ENCODE measurements at regions not wholly inside any gene's neighbourhood (a gene's known extent, or its start where the extent isn't known, plus 50 kb on each side); places are given as distances from the start of the nearest gene placed in this dataset.

- DNase-seq = no peak
- no peak overlapping the region for H3K4me3 Mint-ChIP-seq
- H3K9me3 Mint-ChIP-seq = no peaks in the 10 kb centered on the region
- ChIA-PET POLR2A (no interaction called here), CTCF (no interaction called here)
- no peaks in the 10 kb centered on the region for H3K4me1 Mint-ChIP-seq
- H3K36me3 Mint-ChIP-seq (ENCODE audit: low read depth) = no peaks in the 10 kb centered on the region
- H3K27me3 Mint-ChIP-seq = no peaks in the 10 kb centered on the region
- H3K27ac Mint-ChIP-seq = no peak overlapping the region
These were observed 436.1 kb upstream of the MMADHC start for GRCh38 chr2:150023663-150024062.

GRCh38 chr2:150023044-150023443 lies 435.5 kb upstream of the MMADHC start:
- DNase-seq = peak; percentile 39
- Mint-ChIP-seq H3K27ac (no peak overlapping the region), H3K4me3 (no peak overlapping the region), H3K27me3 (no peaks in the 10 kb centered on the region), H3K4me1 (no peaks in the 10 kb centered on the region), H3K9me3 (no peaks in the 10 kb centered on the region), H3K36me3 (ENCODE audit: low read depth) (no peaks in the 10 kb centered on the region)
- ChIA-PET POLR2A (no interaction called here), CTCF (no interaction called here)

GRCh38 chr2:150020937-150021673 lies 433.5 kb upstream of the MMADHC start:
- no peak overlapping the region for H3K27ac Mint-ChIP-seq
- no peaks in the 10 kb centered on the region for H3K36me3 Mint-ChIP-seq (ENCODE audit: low read depth)
- no peaks in the 10 kb centered on the region for H3K4me1 Mint-ChIP-seq
- POLR2A ChIA-PET = no interaction called here
- CTCF ChIA-PET = interaction anchor here (0.7 to 0.8 kb wide), 2 partner anchors 1211 to 1970 kb away, joined by 3 read pairs; no protein-coding TSS in a partner anchor
- no peak overlapping the region for H3K4me3 Mint-ChIP-seq
- H3K27me3 Mint-ChIP-seq = no peaks in the 10 kb centered on the region
- DNase-seq = no peak
- H3K9me3 Mint-ChIP-seq = no peaks in the 10 kb centered on the region

- no peaks in the 10 kb centered on the region for H3K36me3 Mint-ChIP-seq (ENCODE audit: low read depth)
- no peaks in the 10 kb centered on the region for H3K4me1 Mint-ChIP-seq
- H3K9me3 Mint-ChIP-seq = no peaks in the 10 kb centered on the region
- no peak overlapping the region for H3K4me3 Mint-ChIP-seq
- POLR2A ChIA-PET = no interaction called here
- no peak for DNase-seq
- H3K27me3 Mint-ChIP-seq = no peaks in the 10 kb centered on the region
- CTCF ChIA-PET = interaction anchor here (0.7 kb wide), 1 partner anchor 1969 kb away, joined by 3 read pairs; no protein-coding TSS in a partner anchor
- no peak overlapping the region for H3K27ac Mint-ChIP-seq
These were observed 432.6 kb upstream of the MMADHC start for GRCh38 chr2:150020221-150020620.

GRCh38 chr2:150019063-150019462 lies 431.5 kb upstream of the MMADHC start:
- H3K4me3 Mint-ChIP-seq = no peak overlapping the region
- no peaks in the 10 kb centered on the region for H3K27me3 Mint-ChIP-seq
- no peak overlapping the region for H3K27ac Mint-ChIP-seq
- CTCF ChIA-PET = no interaction called here
- no peaks in the 10 kb centered on the region for H3K4me1 Mint-ChIP-seq
- no peaks in the 10 kb centered on the region for H3K9me3 Mint-ChIP-seq
- DNase-seq = no peak
- no peaks in the 10 kb centered on the region for H3K36me3 Mint-ChIP-seq (ENCODE audit: low read depth)
- POLR2A ChIA-PET = no interaction called here

- no peak overlapping the region for H3K4me3 Mint-ChIP-seq
- H3K27ac Mint-ChIP-seq = no peak overlapping the region
- DNase-seq = no peak
- H3K36me3 Mint-ChIP-seq (ENCODE audit: low read depth) = no peaks in the 10 kb centered on the region
- POLR2A ChIA-PET = no interaction called here
- H3K4me1 Mint-ChIP-seq = no peaks in the 10 kb centered on the region
- no peaks in the 10 kb centered on the region for H3K9me3 Mint-ChIP-seq
- H3K27me3 Mint-ChIP-seq = no peaks in the 10 kb centered on the region
- CTCF ChIA-PET = no interaction called here
These were observed 425.4 kb upstream of the MMADHC start for GRCh38 chr2:150012986-150013385.

- POLR2A ChIA-PET = no interaction called here
- H3K36me3 Mint-ChIP-seq (ENCODE audit: low read depth) = no peaks in the 10 kb centered on the region
These were observed 423.7 kb upstream of the MMADHC start for GRCh38 chr2:150011161-150011730.

GRCh38 chr2:150008901-150009300 lies 421.3 kb upstream of the MMADHC start:
- H3K9me3 Mint-ChIP-seq = no peaks in the 10 kb centered on the region
- H3K27ac Mint-ChIP-seq = no peak overlapping the region
- no peak overlapping the region for H3K4me3 Mint-ChIP-seq
- no peaks in the 10 kb centered on the region for H3K36me3 Mint-ChIP-seq (ENCODE audit: low read depth)
- H3K4me1 Mint-ChIP-seq = no peaks in the 10 kb centered on the region
- H3K27me3 Mint-ChIP-seq = no peaks in the 10 kb centered on the region
- ChIA-PET POLR2A (no interaction called here), CTCF (no interaction called here)
- no peak for DNase-seq

More at GRCh38 chr2:150011161-150011730, 423.7 kb upstream of the MMADHC start:
- DNase-seq = no peak
- Mint-ChIP-seq H3K27ac (no peak overlapping the region), H3K4me3 (no peak overlapping the region), H3K9me3 (no peaks in the 10 kb centered on the region), H3K27me3 (no peaks in the 10 kb centered on the region), H3K4me1 (no peaks in the 10 kb centered on the region)
- CTCF ChIA-PET = no interaction called here

- Mint-ChIP-seq H3K27me3 (no peaks in the 10 kb centered on the region), H3K36me3 (ENCODE audit: low read depth) (no peaks in the 10 kb centered on the region), H3K9me3 (no peaks in the 10 kb centered on the region), H3K4me1 (no peaks in the 10 kb centered on the region), H3K27ac (no peak overlapping the region), H3K4me3 (no peak overlapping the region)
- DNase-seq = no peak
- ChIA-PET POLR2A (no interaction called here), CTCF (no interaction called here)
These were observed 420.3 kb upstream of the MMADHC start for GRCh38 chr2:150007815-150008430.

- no peaks in the 10 kb centered on the region for H3K4me1 Mint-ChIP-seq
- POLR2A ChIA-PET = no interaction called here
These were observed 419.0 kb upstream of the MMADHC start for GRCh38 chr2:150006591-150006990.

GRCh38 chr2:150003544-150003943 lies 416.0 kb upstream of the MMADHC start:
- H3K27me3 Mint-ChIP-seq = no peaks in the 10 kb centered on the region

More at GRCh38 chr2:150006591-150006990, 419.0 kb upstream of the MMADHC start:
- H3K27ac Mint-ChIP-seq = no peak overlapping the region
- H3K36me3 Mint-ChIP-seq (ENCODE audit: low read depth) = no peaks in the 10 kb centered on the region
- DNase-seq = no peak
- CTCF ChIA-PET = no interaction called here
- H3K9me3 Mint-ChIP-seq = no peaks in the 10 kb centered on the region
- H3K27me3 Mint-ChIP-seq = no peaks in the 10 kb centered on the region
- H3K4me3 Mint-ChIP-seq = no peak overlapping the region

GRCh38 chr2:150001788-150002187 lies 414.2 kb upstream of the MMADHC start:
- no peaks in the 10 kb centered on the region for H3K36me3 Mint-ChIP-seq (ENCODE audit: low read depth)
- no peaks in the 10 kb centered on the region for H3K27me3 Mint-ChIP-seq
- POLR2A ChIA-PET = no interaction called here
- H3K4me3 Mint-ChIP-seq = no peak overlapping the region
- no peaks in the 10 kb centered on the region for H3K4me1 Mint-ChIP-seq
- CTCF ChIA-PET = interaction anchor here (0.6 kb wide), 1 partner anchor 286 kb away, joined by 3 read pairs; no protein-coding TSS in a partner anchor
- H3K27ac Mint-ChIP-seq = no peak overlapping the region
- DNase-seq = no peak
- no peaks in the 10 kb centered on the region for H3K9me3 Mint-ChIP-seq

More at GRCh38 chr2:150003544-150003943, 416.0 kb upstream of the MMADHC start:
- POLR2A ChIA-PET = no interaction called here
- Mint-ChIP-seq H3K9me3 (no peaks in the 10 kb centered on the region), H3K4me1 (no peaks in the 10 kb centered on the region), H3K27ac (no peak overlapping the region), H3K36me3 (ENCODE audit: low read depth) (no peaks in the 10 kb centered on the region), H3K4me3 (no peak overlapping the region)
- CTCF ChIA-PET = no interaction called here
- no peak for DNase-seq

- Mint-ChIP-seq H3K4me3 (no peak overlapping the region), H3K27ac (no peak overlapping the region)
- POLR2A ChIA-PET = no interaction called here
These were observed 409.3 kb upstream of the MMADHC start for GRCh38 chr2:149996901-149997300.

More at GRCh38 chr2:149996901-149997300, 409.3 kb upstream of the MMADHC start:
- Mint-ChIP-seq H3K27me3 (no peaks in the 10 kb centered on the region), H3K9me3 (no peaks in the 10 kb centered on the region), H3K4me1 (no peaks in the 10 kb centered on the region), H3K36me3 (ENCODE audit: low read depth) (no peaks in the 10 kb centered on the region)
- CTCF ChIA-PET = no interaction called here
- DNase-seq = no peak
